ENCODE measurements at regions not wholly inside any gene's neighbourhood (a gene's known extent, or its start where the extent isn't known, plus 50 kb on each side); places are given as distances from the start of the nearest gene placed in this dataset.

- ChIA-PET POLR2A (no interaction called here), CTCF (interaction anchor here (0.9 to 5.4 kb wide), 8 partner anchors 27 to 391 kb away, joined by 3 to 58 read pairs (median 10); no protein-coding TSS in a partner anchor)
- ATAC-seq, result no peak
- no peaks in the 10 kb centered on the region; the same call in 1 of the 2 replicates for H3K27me3 Mint-ChIP-seq (ENCODE audit: low read depth)
- TF ChIP-seq EMX1 (CRISPR knock-in tag; IDR thresholded peaks at IDR 0.05), result no peak
- no peak for TF ChIP-seq HMGA2 (CRISPR knock-in tag; IDR thresholded peaks at IDR 0.05)
- TF ChIP-seq FOXJ3 (CRISPR knock-in tag; IDR thresholded peaks at IDR 0.05; ENCODE audit: borderline replicate concordance), result no peak
- TF ChIP-seq, protein P1, sequence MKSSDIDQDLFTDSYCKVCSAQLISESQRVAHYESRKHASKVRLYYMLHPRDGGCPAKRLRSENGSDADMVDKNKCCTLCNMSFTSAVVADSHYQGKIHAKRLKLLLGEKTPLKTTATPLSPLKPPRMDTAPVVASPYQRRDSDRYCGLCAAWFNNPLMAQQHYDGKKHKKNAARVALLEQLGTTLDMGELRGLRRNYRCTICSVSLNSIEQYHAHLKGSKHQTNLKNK (CRISPR knock-in tag; IDR thresholded peaks at IDR 0.05), result no peak
- TF ChIP-seq NR2C2 (CRISPR knock-in tag; IDR thresholded peaks at IDR 0.05), result no peak
- TF ChIP-seq ZNF425 (CRISPR knock-in tag; conservative IDR thresholded peaks at IDR 0.05), result no peak
- TF ChIP-seq, protein P2, sequence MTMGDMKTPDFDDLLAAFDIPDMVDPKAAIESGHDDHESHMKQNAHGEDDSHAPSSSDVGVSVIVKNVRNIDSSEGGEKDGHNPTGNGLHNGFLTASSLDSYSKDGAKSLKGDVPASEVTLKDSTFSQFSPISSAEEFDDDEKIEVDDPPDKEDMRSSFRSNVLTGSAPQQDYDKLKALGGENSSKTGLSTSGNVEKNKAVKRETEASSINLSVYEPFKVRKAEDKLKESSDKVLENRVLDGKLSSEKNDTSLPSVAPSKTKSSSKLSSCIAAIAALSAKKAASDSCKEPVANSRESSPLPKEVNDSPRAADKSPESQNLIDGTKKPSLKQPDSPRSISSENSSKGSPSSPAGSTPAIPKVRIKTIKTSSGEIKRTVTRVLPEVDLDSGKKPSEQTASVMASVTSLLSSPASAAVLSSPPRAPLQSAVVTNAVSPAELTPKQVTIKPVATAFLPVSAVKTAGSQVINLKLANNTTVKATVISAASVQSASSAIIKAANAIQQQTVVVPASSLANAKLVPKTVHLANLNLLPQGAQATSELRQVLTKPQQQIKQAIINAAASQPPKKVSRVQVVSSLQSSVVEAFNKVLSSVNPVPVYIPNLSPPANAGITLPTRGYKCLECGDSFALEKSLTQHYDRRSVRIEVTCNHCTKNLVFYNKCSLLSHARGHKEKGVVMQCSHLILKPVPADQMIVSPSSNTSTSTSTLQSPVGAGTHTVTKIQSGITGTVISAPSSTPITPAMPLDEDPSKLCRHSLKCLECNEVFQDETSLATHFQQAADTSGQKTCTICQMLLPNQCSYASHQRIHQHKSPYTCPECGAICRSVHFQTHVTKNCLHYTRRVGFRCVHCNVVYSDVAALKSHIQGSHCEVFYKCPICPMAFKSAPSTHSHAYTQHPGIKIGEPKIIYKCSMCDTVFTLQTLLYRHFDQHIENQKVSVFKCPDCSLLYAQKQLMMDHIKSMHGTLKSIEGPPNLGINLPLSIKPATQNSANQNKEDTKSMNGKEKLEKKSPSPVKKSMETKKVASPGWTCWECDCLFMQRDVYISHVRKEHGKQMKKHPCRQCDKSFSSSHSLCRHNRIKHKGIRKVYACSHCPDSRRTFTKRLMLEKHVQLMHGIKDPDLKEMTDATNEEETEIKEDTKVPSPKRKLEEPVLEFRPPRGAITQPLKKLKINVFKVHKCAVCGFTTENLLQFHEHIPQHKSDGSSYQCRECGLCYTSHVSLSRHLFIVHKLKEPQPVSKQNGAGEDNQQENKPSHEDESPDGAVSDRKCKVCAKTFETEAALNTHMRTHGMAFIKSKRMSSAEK (CRISPR knock-in tag; IDR thresholded peaks at IDR 0.05; ENCODE audit: borderline replicate concordance), result no peak
- TF ChIP-seq, protein P3, sequence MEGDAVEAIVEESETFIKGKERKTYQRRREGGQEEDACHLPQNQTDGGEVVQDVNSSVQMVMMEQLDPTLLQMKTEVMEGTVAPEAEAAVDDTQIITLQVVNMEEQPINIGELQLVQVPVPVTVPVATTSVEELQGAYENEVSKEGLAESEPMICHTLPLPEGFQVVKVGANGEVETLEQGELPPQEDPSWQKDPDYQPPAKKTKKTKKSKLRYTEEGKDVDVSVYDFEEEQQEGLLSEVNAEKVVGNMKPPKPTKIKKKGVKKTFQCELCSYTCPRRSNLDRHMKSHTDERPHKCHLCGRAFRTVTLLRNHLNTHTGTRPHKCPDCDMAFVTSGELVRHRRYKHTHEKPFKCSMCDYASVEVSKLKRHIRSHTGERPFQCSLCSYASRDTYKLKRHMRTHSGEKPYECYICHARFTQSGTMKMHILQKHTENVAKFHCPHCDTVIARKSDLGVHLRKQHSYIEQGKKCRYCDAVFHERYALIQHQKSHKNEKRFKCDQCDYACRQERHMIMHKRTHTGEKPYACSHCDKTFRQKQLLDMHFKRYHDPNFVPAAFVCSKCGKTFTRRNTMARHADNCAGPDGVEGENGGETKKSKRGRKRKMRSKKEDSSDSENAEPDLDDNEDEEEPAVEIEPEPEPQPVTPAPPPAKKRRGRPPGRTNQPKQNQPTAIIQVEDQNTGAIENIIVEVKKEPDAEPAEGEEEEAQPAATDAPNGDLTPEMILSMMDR (IDR thresholded peaks at IDR 0.05), result no peak
- TF ChIP-seq MXD4 (CRISPR knock-in tag; IDR thresholded peaks at IDR 0.05; ENCODE audit: borderline replicate concordance), result no peak
- TF ChIP-seq FOXK1 (CRISPR knock-in tag; IDR thresholded peaks at IDR 0.05), result no peak
- no peak for TF ChIP-seq MAX (CRISPR knock-in tag; IDR thresholded peaks at IDR 0.05)
- TF ChIP-seq SMAD4 (CRISPR knock-in tag; IDR thresholded peaks at IDR 0.05), result no peak
- TF ChIP-seq TP53 (CRISPR knock-in tag; IDR thresholded peaks at IDR 0.05), result no peak
- TF ChIP-seq RELA (CRISPR knock-in tag; IDR thresholded peaks at IDR 0.05; ENCODE audit: borderline replicate concordance), result no peak
- TF ChIP-seq NR1H2 (CRISPR knock-in tag; IDR thresholded peaks at IDR 0.05), result no peak
- no peak for TF ChIP-seq ZNF138 (CRISPR knock-in tag; conservative IDR thresholded peaks at IDR 0.05)
- TF ChIP-seq STAT6 (CRISPR knock-in tag; conservative IDR thresholded peaks at IDR 0.05; ENCODE audit: low read depth), result no peak
- TF ChIP-seq, protein P4, sequence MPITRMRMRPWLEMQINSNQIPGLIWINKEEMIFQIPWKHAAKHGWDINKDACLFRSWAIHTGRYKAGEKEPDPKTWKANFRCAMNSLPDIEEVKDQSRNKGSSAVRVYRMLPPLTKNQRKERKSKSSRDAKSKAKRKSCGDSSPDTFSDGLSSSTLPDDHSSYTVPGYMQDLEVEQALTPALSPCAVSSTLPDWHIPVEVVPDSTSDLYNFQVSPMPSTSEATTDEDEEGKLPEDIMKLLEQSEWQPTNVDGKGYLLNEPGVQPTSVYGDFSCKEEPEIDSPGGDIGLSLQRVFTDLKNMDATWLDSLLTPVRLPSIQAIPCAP (CRISPR knock-in tag; IDR thresholded peaks at IDR 0.05), result no peak
- no peak overlapping the region for H3K27ac Mint-ChIP-seq
- no peaks in the 10 kb centered on the region for H3K9me3 Mint-ChIP-seq
- DNase-seq (ENCODE audit: low spot score), result no peak
- H3K36me3 Mint-ChIP-seq, result no peaks in the 10 kb centered on the region
- peaks cover 18% of the 10 kb centered on the region for H3K4me1 Mint-ChIP-seq
- no peak overlapping the region for H3K4me3 Mint-ChIP-seq
These were observed 80.2 kb upstream of the HTR4 start for GRCh38 chr5:148734518-148734917.

All from WTC11 (cell line).